Stimulated activated CD4-positive, alpha-beta T cell treated with anti-CD3 and anti-CD28 coated beads, TNF-alpha, amount 100 ng/mL, for 4 hours (primary cell): ENCODE measurements at regions not wholly inside any gene's neighbourhood (a gene's known extent, or its start where the extent isn't known, plus 50 kb on each side); places are given as distances from the start of the nearest gene placed in this dataset.
"Not testable (repeated sequence)": the region's sequence is repeated elsewhere in the genome, so short reads cannot be mapped to it uniquely, and the experiment has no call there.

Experiments used
- DNase-seq, 3 experiments: peaks; one replicate each; pipeline ENCODE4 v3.0.0-alpha.2; 2020; ENCODE audit warnings: low read depth in 3 of 3

DNA sequence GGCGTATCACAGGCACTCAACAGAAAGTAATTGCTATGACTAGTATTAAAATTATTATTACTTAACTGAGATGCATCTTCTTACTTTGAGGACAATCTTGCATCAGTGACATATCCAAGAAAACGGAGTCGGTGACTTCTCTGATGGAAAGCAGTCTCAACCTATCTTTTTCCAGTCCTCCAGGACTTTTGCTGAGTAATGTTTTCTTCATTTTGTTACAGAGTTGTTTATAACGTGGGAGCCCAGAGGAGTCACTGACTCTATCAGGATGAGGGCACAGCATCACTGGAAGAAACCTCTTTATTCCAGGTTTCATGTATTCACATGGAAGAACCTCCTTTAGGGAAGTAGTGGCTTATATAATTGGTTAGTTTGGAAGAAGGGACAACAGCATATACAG lies 51.5 kb upstream of the MELK start:
- no peak for DNase-seq

DNA sequence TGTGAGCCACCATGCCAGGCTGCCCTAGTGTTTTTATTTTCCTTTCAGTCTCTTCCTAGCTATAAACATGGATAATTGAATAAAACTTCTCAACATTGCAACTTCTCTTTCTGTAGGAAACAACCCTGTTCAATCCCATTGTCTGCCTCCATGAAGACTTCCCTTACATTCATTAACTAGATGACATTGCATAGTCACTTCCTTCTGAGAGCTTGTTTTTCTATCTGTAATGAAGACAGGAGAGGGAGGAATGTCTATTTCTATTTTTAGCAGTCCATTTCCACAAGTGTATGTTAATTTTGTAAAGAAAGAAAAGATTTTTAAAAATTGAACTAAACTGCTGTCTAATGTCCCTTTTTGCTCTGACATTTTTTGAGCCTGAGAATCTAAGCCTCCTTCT lies 55.6 kb upstream of the MELK start:
- DNase-seq: no peak

DNA sequence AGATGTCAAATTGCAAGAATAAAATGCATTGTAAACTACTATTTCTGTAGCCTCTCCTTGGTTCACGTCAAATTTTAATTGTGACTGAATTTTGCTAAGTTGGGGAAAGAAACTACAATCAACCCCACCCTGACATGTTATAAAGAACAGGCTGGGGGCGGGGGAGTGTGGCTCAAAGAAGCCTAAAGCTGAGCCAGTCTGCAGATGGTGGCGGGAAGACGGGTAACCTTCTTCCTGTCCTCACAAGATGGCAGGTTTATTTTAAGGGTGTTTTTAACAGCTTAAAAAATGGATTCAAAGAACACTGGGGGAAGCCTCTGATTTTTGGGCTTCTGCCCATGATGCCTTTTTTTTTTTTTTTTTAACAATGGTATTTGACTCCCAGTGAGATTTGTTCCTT lies 68.5 kb upstream of the MELK start:
- DNase-seq: no peak

DNA sequence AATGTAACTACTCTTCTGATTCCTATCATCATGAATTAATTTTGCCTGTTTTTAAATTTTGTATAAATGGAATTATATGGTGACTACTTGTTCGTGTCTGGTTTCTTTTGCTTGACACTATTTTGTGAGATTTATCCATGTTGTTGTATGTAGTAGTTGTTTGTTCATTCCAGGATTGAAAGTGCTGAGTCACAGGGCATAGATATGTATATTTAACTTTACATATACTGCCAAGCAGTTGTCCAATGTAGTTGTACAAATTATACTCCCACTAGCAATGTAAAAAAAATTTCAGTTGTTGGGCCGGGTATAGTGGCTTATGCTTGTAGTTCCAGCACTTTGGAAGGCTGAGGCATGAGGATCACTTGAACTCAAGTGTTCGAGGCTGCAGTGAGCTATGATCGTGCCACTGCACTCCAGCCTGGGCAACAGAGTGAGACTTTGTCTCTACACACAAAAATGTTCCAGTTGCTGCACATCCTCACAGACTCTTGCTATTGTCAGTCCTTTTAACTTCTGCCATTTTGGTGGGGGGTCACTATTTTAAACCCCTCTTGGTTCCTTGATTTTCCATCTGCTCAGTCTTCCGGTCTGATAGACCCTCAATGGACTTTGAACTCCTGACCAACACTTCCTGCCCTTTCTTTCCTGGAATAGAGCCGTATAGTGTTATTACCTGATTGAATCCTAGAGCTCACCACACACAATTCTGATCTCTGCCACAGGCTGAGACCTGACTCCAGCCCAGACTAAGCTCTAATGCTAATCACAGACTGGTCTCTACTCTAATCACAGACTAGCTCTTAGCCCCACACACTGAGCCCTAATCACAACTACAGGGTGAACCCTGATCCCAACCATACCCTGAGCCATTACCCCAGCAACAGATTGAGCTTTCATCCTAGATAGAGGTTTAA lies 69.3 kb upstream of the MELK start:
- DNase-seq: no peak

DNA sequence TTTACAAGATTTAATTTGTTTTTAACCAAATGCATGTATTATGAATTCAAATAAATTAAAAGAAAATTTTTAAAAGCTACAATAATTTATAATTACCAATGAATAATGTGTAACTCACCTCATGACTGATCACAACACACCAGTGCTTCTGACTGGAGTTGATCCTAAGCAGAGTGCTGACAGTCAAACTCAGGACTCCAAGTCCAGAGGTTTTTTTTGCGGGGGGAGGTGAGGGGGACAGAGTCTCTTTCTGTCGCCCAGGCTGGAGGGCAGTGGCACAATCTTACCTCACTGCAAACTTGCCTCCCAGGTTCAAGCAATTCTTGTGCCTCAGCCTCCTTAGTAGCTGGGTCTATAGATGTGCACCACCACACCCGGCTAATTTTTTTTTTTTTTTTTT lies 71.0 kb upstream of the MELK start:
- DNase-seq: no peak

DNA sequence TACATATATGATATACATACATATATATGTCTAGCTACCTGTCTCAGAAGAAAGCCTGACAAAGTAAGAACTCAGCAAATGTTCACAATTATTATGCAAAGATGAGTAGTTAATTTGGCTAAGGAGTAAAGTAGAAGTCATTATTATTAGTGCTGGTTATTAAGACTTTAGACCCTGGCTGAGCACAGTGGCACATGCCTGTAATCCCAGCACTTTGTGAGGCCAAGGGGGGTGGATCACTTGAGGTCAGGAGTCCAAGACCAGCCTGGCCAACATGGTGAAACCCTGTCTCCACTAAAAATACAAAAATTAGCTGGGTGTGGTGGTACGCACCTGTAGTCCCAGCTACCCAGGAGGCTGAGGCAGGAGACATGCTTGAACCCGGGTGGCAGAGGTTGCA lies 71.8 kb upstream of the MELK start:
- DNase-seq: not testable (repeated sequence)

DNA sequence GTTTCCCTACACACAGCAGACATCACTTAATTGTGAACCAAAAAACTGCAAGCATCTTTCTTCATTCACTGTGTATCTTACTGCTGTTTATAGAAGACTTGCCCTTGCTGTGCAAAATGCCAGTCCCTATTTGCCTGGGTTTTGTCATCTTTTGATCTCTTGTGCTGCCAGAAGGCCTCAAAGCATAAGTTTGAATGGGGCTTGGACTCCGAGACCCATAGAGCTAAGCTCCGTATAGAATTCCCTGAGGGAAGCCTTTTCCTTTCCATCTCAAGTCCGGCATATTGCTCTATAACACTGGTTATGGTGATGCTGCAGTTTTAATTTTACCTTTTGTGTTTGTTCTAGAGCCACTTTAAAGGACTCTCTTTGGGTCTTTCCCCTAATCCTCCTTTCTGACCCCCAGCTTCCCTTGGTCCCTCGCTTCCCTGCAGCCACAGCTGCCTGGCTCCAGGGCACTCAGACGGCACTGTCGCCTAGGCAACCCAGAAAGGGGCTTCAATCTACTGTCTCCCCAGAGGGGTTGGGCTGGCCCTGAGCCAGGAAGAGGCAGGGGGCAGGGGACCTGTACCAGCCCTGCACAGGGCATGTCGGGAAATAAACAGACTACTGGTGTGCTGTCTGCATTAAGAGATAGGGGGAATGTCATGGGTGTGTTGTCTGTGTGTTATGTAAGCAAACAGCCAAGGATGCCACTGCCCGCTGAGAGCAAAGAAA lies 73.4 kb upstream of the MELK start:
- no peak for DNase-seq

DNA sequence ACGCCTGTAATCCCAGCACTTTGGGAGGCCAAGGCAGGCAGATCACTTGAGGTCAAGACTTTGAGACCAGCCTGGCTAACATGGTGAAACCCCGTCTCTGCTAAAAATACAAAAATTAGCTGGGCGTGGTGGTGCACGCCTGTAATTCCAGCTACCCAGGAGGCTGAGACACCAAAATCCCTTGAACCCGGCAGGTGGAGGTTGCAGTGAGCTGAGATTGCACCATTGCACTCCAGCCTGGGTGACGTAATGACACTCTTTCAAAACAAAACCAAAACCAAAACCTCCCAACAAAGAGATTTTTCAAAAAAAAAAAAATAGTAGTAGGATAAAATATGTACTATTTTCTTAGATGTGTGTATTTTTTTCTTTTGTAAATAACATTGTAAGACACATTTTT lies 79.1 kb upstream of the MELK start:
- peak; percentile 6 to 17 (median 7) for DNase-seq

DNA sequence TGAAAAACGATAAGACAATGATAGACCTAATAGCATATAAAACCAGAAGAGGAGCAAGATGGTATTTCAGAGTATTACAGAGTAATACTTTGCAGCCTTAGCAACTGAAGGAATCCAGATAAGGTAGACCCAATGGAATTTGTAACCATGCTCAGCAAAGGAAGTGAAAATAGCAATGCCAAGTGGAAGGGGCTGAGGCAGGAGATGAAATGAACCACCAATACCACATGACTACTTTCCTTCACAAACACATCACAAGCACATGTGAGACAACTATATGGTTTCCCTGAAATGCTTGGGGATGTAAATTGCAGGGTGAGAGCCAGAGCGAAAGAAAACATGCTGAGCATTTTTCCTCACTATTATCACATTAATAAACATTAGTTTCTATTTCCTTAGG lies 79.8 kb upstream of the MELK start:
- DNase-seq: no peak

DNA sequence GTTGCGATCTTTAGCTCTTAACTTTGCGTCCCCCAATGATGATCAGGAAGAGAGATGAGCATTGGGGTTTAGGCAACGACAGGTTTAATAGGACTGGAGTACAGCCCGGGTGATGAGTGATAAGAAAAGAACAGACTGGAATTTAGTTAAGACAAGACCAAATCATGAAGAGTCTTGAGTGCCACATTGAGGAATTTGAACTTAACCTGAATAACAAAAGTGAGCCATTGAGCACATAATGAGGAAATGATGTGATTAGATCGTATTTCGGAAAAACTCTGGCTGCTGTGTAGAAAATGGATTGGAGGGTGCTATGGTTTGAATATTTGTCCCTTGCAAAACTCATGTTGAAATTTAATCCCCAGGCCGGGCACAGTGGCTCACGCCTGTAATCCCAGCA lies 83.2 kb upstream of the MELK start:
- DNase-seq: no peak

DNA sequence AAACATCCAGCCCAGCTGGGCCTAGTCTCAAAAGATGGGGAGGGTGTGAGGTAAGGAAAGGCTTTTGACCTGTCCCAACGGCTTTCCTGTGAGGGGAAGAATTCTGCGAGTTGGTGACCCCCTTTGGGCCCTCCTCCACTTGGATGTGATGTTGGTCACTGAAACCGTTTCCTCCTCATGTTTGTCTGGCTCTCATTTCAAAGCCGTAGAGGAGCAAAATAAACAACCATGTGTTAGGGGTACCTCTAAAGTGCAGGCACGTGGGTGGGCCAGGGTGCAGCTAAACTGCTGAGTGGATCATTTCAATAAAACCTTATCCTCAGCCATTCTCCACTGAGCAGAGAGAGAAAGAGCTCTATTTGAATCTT lies 84.3 kb upstream of the MELK start:
- DNase-seq: peak in 1 of 3 experiments; percentile 23

DNA sequence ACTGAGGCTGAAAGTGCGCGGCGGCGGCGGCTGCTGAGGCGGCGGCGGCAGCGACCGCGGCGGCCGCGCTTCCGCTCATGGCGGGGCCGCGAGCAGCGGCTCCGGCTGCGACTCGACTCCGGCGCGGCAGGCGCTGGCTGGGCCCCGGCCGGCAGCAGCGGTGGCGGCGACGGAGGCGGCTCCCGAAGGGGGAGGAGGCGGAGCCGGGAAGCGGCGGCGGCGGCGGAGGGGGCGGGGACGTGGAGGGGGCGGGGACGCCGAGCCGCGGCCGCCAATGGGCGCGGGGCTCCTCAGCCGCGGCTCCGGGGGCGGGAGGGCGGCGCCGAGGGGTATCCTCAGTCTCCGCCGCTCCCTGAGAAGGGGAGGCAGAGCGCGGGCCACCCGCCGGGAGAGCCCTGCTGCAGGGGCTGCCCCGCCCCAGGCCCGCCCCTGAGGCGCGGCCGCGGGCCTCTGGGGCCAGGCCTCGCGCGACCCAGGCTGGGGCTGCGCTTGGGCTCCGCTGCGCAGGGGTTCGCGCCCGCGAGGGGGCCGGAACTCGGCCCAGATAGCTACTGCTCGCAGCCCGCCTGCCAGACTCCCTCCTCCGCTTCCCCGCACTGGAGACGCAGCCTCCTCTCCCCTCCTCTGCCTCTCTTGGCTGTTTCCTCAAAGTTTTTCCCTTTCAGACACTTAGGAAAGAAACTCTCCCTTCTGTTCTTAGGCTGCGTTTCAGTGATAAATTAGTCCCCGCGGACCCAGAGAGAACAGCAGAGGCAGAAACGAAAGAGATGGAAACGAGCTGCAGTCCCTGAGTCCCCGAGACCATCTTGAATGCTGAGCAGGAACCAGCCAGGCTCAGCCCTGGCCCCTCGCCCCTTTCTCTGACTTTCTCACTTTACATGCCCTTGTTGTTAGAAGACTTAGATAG lies 85.0 kb upstream of the MELK start:
- peak; percentile 82 to 84 (median 82) for DNase-seq

DNA sequence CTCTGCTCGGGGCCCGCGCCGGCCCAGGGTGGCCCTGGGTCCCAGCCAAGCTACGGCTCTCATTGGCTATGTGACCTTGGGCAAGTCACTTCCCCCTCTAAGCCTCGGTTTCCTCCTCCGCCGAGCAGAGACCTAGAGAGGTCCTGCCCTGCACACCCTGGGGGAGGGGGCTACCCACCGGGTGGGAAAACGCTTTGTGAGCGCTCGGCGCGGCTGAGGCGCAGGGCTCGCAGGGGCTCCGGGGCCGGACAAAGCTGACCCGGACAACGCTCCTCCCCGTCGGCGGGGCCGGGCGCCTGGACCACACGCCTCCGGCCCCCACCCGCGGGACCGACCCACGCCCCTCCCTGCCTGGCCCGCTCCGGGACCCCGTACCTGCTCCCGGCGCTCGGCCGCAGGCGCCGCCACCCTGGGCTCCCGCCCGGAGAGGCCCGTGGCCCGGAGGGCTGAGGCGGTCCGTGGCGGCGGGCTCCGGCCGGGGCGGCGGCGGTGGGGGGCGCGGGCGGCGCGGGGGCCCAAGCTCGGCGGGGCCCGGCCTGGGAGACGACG lies 85.7 kb upstream of the MELK start:
- DNase-seq: peak; percentile 16 to 26 (median 18)

DNA sequence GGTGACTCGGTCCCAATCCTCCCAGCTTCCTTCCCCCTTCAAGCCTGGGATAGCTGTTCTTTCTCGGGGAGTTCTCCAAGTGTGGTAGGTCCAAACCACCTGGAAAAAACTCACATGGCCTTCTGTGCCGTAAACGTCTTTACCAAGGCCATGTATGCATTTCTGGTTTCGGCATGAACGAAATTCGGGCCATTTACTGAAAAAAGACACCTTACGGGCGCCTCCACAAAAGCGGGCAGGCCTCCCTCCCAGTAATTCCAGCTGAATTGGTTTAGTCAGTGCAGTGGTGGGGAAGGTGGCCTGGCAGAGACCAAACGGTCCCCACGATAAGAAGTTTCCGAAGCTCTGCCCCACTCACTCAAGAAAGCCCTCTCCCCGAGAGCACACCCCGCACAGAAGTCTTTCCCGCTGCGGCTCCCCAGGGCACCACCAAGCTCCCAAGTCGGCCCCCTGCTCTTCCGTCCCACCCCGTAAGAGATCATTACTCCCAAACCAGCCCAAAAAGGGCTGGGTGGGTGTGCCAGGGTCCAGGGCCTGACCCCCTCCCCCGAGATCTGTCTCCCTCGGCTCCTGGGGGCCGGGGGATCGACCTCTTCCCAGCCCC lies 86.3 kb upstream of the MELK start:
- peak in 1 of 3 experiments; percentile 1 for DNase-seq

DNA sequence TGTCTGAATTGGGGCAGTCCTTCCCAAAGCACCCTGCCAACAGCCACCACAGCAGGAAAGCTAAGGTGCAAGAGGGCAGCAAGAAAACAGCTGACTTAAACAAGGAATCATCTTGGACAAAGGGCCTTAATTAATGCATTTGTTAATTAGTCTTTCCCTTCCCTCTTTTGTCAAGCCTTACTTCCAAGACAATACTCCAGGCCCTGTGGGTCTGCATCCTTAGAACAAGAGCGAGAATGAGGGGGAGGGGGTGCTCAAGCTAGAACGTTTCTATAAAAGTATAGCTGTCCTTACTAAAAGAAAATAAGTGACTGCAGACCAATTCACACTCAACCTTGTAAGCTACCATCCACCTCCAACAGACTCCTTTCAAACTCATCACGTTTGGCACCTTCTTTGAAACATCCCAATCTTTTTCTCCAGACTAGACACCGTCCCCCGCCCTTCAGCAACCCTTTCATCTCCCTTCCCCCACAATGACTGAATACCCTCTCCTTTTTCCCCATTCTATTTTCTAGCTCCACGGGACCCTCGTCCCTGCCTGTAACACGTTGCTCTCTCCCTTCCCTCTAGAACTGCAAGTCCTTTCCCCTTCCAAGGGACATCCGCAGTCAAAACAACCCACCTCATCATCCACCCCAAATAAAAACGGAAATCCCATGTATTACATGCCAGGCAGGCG lies 85.7 kb upstream of the RNF38 start:
- no peak for DNase-seq

DNA sequence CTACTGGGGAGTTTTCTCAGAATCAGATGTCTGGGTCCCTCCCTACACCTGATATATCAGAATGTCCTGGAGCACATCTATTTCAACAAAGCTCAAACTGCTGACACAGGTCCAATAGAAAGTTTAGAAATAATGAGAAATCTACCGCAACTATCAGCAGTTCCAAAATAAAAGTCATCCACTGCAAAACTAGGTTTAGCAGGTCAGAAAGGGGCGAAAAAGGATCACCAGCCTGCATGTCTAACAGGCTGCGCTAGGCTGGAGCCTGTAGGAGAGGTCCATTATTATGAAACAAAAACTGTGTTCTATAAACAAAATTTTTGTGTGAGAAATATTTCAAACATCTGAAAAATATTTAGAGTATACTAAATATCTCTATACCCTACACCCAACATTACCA lies 84.1 kb upstream of the RNF38 start:
- DNase-seq: no peak

DNA sequence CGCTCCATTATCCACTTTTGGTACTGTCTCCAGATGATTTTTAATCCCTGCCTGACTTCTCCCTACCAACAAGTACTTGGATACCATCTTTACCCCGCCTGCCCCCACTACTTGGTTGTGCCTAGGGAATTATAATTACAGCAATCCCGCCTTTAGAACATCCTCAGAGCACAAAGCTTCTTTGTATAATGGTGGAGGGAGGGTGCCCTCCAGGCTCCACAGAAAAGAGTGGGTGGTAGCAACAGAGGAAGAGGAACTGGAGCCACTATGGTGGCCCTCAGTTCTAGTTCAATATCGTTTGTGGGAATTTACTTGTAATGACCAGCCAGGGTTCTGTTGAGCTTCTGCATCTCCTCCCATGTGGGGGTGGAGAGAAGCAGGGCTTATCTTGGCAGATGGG lies 79.0 kb upstream of the RNF38 start:
- DNase-seq: no peak

DNA sequence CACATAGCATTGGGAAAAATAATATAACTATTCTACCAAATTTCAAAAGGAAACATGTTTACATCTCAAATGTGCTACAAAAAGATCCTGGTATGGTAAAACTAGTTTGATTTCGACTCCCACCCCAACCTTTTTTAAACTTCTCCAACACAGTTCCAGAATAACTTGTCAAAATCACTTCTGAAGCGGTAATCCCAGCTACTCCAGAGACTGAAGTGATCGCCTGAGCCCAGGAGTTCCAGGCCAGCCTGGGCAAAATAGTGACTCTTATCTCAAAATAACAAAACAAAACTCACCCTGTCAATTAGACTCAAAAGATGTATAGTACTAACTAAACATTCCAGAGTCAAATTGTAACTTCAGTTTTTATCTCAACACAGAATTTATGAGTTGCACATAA lies 71.3 kb upstream of the RNF38 start:
- DNase-seq: no peak

DNA sequence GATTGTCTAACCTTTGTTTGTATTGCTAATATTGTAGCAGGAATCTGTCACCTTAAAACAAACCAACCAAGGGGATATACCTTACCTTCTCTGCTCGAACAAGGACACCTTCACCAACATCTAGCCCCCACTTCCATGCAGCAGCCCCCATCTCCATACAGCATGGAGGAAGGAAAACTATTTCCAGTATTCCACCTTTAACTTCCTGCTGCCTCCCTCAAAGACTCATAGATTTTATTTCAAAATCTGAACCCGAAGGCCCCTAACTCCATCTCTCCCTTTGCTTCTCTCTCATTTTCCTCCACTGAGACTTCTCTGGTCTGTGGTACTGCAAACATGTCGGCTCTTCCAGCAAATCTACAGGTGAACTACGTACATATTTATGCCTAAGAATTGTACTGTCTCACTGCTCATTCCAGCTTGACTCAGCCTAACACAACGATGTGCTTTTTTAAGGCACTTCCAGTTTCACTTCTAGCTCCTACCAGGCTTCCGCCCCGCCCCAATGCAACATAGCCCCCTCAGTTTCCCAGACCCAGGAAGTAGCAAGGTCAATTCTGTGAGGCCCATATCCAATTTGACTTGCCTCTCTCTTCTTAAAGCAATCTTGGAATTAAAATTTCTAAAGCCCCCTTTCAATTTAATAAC lies 70.7 kb upstream of the RNF38 start:
- peak in 2 of 3 experiments; percentile 44 to 46 for DNase-seq

DNA sequence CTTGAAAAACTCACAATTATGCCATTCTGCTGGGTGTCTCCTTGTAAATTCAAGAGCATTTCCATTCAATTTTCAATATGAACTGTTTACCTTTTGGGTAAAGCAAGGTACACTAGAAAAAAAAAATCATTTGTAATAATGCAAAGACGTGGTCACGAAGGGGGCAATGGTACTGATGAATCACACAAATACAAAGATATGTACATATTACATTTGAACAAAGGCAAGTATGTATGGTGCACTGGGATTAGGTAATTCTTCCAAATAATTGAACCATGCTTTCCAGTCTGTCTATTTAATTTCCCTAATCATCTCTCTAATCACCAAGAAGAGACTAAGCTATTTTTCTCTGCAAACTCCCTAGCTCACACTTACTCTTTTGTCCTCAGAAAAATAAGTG lies 63.4 kb upstream of the RNF38 start:
- DNase-seq: no peak
